ENCODE measurements at regions not wholly inside any gene's neighbourhood (a gene's known extent, or its start where the extent isn't known, plus 50 kb on each side); places are given as distances from the start of the nearest gene placed in this dataset.

DNA sequence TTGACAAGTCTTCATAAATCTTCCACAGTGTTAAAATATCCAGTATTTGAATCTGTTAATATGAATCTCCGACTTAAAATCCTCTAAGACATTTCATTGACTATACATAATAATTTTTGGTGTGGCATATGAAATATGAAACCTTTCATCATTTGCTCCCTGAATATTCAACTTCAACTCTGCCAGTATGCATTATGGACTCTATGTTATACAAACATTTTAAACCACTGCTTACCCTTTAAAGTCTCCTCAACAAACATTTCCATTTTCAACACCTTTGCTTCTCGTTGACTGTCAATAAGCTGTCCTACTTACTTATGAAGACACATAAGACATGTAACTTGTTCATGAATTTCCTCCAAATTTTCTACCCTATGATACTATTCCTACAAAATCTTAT is 579.4 kb upstream of the SLITRK6 start:
- DNase-seq (no peak), ATAC-seq (no peak)
- Histone ChIP-seq H3K4me3 (no peak overlapping the region), H3K9me3 (no peaks in the 10 kb centered on the region), H3K27ac (no peak overlapping the region), H3K36me3 (ENCODE audit: insufficient read depth in 1 of 2, low read depth in 1 of 2) (no peaks in the 10 kb centered on the region), H3K27me3 (ENCODE audit: insufficient read depth in 3 of 3, low read length in 2 of 3) (no peaks in the 10 kb centered on the region), H3K4me1 (no peaks in the 10 kb centered on the region)
- WGBS, 3 donors: 76 to 79% (median 78%) methylated on average over 2 of the region's 2 CpGs
- TF ChIP-seq, protein P1, sequence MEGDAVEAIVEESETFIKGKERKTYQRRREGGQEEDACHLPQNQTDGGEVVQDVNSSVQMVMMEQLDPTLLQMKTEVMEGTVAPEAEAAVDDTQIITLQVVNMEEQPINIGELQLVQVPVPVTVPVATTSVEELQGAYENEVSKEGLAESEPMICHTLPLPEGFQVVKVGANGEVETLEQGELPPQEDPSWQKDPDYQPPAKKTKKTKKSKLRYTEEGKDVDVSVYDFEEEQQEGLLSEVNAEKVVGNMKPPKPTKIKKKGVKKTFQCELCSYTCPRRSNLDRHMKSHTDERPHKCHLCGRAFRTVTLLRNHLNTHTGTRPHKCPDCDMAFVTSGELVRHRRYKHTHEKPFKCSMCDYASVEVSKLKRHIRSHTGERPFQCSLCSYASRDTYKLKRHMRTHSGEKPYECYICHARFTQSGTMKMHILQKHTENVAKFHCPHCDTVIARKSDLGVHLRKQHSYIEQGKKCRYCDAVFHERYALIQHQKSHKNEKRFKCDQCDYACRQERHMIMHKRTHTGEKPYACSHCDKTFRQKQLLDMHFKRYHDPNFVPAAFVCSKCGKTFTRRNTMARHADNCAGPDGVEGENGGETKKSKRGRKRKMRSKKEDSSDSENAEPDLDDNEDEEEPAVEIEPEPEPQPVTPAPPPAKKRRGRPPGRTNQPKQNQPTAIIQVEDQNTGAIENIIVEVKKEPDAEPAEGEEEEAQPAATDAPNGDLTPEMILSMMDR (IDR thresholded peaks at IDR 0.05): no peak
- intact Hi-C loops (cut with DNase I): no loop called here

DNA sequence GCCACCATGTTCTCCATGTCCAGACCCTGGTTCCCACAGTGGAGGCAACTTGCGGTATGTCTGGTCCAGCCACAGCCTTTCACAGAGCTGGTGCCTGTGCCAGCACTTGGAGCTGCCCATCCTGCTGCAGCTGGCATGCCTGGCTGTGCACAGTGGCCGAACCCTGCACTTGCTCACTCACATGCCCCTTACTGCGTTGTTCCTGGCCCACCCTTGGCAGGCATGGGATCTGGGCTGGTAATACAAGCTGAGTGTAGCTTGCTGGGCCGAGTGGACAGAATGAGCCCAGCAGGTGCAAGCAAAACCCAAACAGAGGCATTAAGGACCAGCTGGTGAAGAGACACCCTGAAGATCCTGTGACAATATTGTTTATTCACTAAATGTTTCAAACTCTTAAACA is 583.9 kb upstream of the SLITRK6 start:
- TF ChIP-seq, protein P1 (IDR thresholded peaks at IDR 0.05): no peak
- Histone ChIP-seq H3K4me3 (no peak overlapping the region), H3K9me3 (no peaks in the 10 kb centered on the region), H3K27ac (no peak overlapping the region), H3K4me1 (no peaks in the 10 kb centered on the region), H3K27me3 (ENCODE audit: insufficient read depth in 3 of 3, low read length in 2 of 3) (no peaks in the 10 kb centered on the region), H3K36me3 (ENCODE audit: insufficient read depth in 1 of 2, low read depth in 1 of 2) (no peaks in the 10 kb centered on the region)
- intact Hi-C loops (cut with DNase I): no loop called here
- DNase-seq (no peak), ATAC-seq (no peak)
- 48 to 62% (median 55%) methylated on average over 4 of the region's 4 CpGs for WGBS, 3 donors

DNA sequence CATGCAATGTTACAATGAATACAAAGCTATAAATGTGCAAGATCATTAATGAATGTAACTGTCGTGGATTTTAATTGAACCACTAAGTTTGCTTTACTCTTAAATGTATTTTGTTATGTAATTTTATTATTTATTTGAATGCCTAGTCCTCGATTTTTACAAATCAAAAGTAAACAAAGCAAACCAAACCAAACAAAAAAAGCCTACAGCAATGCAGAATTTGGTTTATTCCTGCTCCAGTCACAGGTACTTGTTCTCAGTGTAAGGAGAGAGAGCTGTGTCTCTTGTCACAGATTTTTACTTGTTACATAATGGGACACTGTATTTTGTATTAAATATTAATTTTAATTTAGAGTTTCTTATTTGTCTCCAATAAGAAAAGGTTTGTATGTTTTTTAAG is 584.3 kb upstream of the SLITRK6 start:
- H3K27ac ChIP-seq: no peak overlapping the region
- no peaks in the 10 kb centered on the region for H3K36me3 ChIP-seq (ENCODE audit: insufficient read depth in 1 of 2, low read depth in 1 of 2)
- TF ChIP-seq, protein P1 (IDR thresholded peaks at IDR 0.05): no peak
- intact Hi-C loops (cut with DNase I): no loop called here
- no peaks in the 10 kb centered on the region for H3K27me3 ChIP-seq (ENCODE audit: insufficient read depth in 3 of 3, low read length in 2 of 3)
- 58 to 67% (median 62%) methylated on average over 2 of the region's 2 CpGs for WGBS, 3 donors
- DNase-seq (no peak), ATAC-seq (no peak)
- no peaks in the 10 kb centered on the region for H3K4me1 ChIP-seq
- no peak overlapping the region for H3K4me3 ChIP-seq
- H3K9me3 ChIP-seq: no peaks in the 10 kb centered on the region

DNA sequence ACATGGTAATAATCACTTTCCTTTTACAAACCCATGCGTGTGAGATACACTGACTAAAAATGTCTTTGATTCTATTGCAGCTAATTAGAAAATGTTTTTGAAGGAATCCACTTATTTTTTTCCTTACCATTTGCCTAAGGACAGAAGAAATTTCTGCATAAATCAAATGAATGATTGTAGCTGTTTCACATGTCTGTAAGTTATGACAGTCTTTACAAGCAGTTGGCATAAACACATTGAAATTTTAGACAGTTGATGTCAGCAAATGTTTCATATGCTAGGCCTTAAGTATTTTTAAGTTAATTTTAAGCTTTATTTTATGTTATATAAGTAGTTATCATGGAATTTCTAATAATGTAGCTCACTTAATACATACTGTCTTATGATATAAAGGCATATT is 598.4 kb upstream of the SLITRK6 start:
- DNase-seq: no peak
- H3K9me3 ChIP-seq: no peaks in the 10 kb centered on the region
- H3K27me3 ChIP-seq (ENCODE audit: insufficient read depth in 3 of 3, low read length in 2 of 3): no peaks in the 10 kb centered on the region
- H3K36me3 ChIP-seq (ENCODE audit: insufficient read depth in 1 of 2, low read depth in 1 of 2): no peaks in the 10 kb centered on the region
- no peak for ATAC-seq
- intact Hi-C loops (cut with DNase I): no loop called here
- WGBS, 3 donors: 84 to 89% (median 86%) methylated on average over 1 of the region's 1 CpG
- no peak overlapping the region for H3K4me3 ChIP-seq
- no peak overlapping the region for H3K27ac ChIP-seq
- TF ChIP-seq, protein P1 (IDR thresholded peaks at IDR 0.05): no peak
- H3K4me1 ChIP-seq: no peaks in the 10 kb centered on the region

DNA sequence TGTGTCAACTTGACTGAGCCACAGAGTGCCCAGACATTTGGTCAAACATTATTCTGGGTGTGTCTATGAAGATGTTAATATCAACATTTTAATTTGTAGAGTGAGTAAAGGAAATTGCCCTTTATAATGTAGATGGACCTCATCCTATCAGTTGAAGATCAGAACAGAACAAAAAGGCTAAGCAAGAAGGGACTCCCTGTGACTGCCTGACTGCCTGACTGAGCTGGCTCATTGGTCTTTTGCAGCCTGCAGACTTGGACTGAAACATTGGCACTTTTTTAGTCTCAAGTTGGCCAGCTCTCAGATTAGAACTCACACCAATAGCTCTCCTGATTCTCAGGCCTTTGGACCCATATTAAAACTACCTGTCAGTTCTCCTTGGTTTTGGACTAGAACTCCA is 600.4 kb upstream of the SLITRK6 start:
- no peak overlapping the region for H3K4me3 ChIP-seq
- H3K9me3 ChIP-seq: no peaks in the 10 kb centered on the region
- DNase-seq: no peak
- no peaks in the 10 kb centered on the region for H3K27me3 ChIP-seq (ENCODE audit: insufficient read depth in 3 of 3, low read length in 2 of 3)
- no peaks in the 10 kb centered on the region for H3K36me3 ChIP-seq (ENCODE audit: insufficient read depth in 1 of 2, low read depth in 1 of 2)
- TF ChIP-seq, protein P1 (IDR thresholded peaks at IDR 0.05): no peak
- no peak for ATAC-seq
- no peaks in the 10 kb centered on the region for H3K4me1 ChIP-seq
- intact Hi-C loops (cut with DNase I): no loop called here
- no peak overlapping the region for H3K27ac ChIP-seq
